NAMALWA (cell line): ENCODE measurements at regions not wholly inside any gene's neighbourhood (a gene's known extent, or its start where the extent isn't known, plus 50 kb on each side); places are given as distances from the start of the nearest gene placed in this dataset.

Source experiments
- DNase-seq: peaks from one replicate; pipeline ENCODE4 v3.0.0-alpha.2; 2015; ENCODE audit warnings: low spot score

DNA sequence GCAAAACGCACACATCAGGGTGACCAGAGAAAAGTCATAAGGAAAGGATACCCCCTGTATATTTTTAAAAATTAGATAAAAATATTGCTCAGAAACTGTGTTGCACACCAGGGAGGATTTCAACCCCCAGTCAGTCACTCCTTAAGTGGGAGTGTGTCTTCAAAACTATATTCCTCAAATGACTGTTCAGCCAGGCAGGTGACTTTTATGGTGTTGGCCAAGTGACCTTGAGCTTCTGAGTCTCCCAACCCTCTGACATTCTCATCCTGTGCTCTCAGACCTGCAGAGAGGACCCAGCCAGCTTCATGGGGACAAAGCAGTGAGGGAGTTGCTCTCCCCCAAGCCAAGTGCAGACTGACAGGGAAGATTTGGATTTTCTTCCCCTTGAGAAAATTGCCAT is 311.9 kb upstream of the JARID2 start:
- DNase-seq: no peak

DNA sequence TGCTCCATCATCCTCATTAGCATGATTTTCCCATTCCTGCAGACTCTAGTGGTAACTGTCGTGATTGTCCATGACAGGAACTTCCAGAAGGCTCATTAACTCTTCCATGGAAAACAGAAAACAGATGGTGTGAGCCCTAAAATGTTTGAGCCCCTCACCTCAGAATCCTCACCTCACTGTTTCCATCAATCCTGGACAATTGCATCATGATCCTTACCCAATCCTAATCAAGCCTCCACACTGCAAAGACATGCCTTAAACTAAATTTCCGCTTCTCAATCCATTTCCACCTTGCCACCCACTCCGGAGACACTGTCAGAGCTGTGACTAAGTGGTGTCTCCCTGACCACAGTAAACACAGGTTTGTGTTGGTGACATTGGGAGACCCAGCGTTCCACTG is 311.0 kb upstream of the JARID2 start:
- no peak for DNase-seq

DNA sequence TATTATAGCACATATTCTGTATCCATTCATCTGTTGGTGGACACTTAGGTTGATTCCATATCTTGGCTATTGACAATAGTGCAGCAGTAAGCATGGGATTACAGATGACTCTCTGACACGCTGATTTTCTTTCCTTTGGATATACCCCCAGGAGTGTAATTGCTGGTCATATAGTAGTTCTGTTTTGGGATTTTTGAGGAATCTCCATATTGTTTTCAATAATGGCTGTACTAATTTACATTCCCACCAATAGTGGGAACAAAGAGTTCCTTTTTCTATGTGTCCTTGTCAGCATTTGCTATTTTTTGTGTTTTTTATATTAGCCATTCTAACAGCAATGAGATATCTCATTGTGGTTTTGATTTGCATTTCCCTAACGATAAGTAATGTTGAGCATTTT is 309.0 kb upstream of the JARID2 start:
- DNase-seq: no peak

DNA sequence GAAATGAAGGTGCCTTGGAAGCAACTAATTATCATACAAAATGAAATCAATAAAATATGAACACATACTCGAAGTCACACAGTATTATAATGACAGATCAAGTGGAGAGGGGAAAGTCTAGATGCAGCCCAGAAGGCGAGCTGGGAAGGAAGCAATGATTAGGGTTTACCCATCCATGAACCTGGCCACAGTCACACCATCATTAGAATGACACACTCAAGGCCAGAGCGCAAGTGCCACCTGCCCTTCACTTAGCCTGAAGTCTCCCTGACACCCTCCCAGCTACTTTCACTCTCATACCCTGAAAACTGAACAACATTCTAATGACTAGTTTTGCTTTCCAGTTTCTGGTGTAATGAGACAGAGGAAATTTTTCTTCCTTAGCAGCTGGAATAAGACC is 302.8 kb upstream of the JARID2 start:
- DNase-seq: no peak

DNA sequence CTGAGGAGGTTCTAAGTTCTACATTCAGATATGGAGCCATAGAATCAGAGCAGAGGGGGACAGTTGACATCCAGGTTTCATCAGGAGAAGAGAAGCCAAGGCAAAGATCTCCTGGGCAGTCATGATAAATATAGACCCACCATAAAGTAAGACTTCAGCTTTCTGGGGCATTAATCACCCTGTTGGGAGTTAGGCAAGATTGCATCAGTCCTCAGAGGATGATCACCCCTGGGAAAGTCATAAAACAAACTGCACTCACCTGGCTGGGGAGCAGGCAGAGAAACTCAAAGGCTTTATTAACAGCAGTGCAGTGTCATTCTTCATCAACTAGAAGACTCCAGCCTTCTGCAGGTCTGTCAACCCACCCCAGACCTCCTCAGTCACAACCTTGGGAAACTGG is 301.3 kb upstream of the JARID2 start:
- no peak for DNase-seq

DNA sequence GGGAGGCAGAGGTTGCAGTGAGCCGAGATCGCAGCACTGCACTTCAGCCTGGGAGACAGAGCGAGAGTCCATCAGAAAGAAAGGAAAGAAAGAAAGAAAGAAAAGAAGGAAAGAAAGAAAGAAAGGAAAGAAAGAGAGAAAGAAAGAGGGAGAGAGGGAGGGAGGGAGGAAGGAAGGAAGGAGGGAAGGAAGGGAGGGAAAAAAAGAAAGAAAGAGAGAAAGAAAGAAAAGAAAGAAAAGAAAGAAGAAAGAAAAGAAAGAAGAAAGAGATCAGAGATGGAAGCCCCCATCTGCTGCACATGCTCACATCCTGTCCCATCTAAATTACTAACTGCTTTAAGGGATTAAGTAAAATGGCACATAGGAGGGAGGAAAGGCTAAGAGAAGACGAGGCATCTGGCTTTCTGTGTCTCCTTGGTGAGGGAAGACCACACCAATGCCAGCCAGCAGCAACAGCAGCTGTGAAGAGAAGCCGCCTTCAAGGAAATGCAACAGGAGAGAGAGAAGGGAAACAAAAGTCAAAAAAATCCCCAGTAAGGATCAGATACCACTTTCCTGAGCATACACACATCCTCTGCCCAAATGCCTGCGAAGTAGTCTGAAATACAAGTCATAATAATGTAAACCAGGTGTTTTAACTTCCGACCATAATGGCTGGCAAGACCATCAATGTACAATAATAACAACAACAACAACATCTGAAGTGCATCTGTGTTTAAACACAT is 300.2 kb upstream of the JARID2 start:
- DNase-seq: no peak

DNA sequence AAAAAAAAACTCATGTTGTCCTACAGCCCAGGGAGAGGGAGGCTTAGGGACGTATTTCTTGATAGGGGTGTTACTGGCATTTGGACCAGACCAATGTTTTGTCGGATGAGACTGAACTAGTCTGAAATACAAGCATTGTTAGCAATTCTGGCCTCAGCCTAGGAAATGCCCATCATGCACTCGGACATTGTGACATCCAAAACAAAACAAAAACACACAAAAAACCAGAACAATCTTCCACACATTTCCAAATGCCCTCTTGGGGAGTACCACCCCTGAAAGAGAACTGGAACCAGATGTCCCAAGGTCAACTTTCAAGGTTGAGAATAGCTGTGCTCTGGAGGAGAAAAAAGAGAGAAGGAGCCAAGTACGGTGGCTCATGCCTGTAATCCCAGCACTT is 299.1 kb upstream of the JARID2 start:
- no peak for DNase-seq

DNA sequence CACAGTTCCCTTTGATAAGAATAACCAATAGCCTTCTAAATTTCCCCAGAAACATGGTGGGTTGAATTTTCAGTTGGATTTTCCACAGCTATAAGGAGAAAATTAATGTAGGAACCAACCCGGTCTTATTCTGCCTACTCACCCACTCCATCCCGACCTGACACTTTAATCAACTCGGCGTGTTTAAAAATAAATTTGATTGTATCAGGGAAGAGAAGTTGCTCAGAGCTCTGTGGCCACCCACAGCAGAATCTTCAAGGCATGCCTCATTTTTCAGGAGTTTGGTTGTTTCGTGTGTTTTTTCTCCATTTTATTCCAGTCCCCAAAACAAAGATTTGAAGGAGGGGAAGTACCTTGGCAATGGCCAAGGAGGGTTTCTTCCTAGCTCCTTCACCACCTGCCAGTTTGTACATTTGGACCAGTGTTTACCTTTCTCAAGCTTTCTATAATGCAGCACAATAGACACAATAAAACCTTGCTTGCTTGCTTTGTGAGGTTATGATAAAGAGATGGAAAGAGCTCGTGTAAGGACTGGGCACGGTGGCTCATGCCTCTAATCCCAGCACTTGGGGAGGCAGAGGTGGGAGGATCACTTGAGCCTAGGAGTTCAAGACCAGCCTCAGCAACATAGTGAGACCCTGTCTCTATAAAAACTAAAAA is 297.2 kb upstream of the JARID2 start:
- DNase-seq: no peak

DNA sequence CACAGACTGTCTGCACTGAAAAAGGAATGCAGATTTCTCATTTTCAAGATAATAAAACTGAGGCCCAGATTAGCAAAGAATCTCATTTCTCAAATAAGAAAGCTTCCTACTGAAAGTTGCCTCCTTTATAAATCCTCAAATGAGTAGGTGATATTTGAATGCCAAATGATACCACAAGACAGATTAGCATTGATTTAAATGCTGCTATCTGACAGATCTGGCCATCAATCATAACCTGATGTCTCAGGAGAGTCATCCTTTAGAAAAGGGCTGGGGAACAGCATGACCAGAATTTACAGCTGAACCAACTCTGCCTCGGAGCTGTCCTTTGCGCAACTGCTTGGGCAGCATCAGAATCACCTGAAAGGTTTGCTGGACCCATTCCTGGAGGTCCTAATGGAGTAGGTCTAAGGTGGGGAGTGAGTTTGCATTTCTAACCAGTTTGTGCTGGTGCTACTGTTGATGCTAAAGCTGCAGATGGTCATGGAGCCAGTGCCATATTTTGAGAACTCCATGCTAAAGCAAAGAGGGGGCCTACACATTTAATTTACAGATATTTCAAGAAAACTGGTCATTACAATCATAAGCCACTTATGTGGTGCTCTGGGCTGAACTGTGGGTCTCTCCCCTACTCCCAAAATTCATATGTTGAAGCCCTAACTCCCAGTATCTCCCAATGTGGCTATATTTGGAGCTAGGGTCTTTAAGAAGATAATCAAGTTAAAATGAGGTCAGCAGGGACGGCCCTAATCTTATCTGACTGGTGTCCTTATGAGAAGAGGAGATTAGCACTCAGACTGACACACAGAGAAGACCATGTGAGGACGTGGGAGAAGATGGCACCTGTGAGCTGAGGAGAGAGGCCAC is 295.5 kb upstream of the JARID2 start:
- DNase-seq: no peak

DNA sequence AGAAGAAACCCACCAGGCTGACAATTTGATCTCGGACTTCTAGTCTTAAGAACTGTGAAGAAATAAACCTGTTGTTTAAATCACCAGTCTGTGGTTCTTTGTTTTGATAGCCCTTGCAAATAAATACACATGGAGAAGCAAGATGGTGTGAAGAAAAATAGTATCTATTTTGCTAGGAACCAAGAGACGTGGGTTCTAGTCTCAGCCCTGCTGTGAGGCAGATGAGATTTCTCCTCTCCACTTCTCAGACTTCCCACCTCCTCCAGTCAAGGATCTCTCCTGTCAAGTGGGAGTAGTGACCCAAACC is 294.9 kb upstream of the JARID2 start:
- DNase-seq: no peak

DNA sequence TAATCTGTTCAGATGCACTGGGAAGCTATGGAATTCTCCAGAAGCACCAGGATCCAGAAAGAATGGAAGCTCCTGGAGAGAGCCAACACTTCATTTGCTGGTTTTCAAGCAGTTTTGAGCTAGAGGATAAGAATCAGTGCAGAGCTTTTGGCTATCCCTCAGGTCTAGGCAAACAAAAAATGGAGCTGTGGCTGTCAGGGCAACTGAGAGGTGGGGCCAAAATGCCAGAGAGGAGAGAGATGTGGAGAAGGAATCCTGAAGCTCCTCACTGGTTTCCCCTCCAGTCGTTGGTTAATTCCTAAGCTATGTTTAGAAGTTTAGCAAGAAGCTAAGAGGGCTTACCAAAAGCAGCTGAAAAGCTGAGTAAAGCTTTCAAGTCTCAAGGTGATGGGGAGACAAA is 294.2 kb upstream of the JARID2 start:
- DNase-seq: no peak

DNA sequence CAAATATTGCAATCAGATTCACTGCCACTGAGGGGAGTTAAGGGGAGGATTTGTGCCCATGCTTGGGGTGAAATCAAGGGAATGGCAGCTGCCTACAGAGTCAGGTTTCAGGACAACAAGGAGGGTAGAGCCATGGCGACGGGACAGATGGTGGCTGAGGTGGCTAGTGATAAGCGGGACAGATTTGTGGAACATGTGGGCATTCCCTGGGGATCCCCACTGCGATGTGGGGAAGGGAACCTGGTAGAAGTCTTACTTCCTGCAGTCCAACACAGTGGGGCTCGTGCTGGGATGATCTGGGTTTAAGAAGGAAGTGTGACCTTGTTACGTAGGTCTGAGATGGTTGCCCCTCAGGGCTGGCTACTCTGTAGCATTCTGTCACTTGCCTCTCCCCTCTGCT is 292.0 kb upstream of the JARID2 start:
- DNase-seq: no peak

DNA sequence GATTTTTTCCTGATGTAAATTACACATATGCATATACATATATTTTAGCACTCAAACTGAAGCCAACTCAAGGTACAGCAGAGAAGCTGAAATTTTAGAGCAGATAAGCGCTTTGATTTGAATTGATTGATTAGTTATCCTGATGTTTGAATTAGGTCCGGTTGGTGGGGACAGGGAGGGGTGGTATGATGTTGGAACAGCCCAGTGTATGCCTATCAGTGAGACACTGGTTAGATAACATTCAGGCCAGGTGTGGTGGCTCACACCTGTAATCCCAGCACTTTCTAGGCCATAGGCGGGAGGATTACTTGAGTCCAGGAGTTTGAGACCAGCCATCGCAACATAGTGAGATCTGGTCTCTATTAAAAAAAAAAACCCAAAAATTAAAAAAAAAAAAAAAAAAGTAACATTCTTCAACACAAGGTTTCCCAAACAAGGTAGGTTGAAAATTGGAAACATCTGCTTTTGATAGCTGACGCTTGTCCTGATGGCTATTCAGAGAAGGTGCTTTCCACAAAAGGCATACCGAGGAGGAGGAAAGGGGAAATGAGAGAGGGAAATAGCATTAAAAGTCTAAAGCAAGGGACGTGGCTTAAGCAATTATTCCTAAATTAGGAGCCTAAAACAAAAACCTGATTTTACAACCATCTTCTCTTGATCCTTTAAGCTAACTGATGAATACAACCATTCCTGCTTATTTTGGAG is 288.4 kb upstream of the JARID2 start:
- no peak for DNase-seq

DNA sequence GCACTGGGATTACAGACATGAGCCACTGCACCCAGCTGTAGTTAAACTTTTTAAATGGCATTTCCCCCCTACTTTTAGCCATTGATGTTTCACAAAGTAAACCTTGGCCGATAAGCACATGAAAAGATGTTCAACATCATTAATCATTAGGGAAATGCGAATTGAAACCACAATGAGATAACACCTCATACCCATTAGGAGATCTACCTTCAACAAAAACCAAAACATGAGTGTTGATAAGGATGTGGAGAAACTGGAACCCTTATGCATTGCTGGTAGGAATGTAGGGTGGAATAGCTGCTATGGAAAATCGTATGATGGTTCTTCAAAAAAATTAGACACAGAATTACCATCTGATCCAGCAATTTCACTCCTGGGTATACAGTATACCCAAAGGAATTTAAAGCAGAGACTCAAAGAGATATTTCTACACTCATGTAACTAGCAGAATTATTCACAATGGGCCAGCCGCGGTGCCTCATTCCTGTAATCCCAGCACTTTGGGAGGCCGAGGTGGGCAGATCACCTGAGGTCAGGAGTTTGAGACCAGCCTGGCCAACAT is 286.5 kb upstream of the JARID2 start:
- DNase-seq: no peak

DNA sequence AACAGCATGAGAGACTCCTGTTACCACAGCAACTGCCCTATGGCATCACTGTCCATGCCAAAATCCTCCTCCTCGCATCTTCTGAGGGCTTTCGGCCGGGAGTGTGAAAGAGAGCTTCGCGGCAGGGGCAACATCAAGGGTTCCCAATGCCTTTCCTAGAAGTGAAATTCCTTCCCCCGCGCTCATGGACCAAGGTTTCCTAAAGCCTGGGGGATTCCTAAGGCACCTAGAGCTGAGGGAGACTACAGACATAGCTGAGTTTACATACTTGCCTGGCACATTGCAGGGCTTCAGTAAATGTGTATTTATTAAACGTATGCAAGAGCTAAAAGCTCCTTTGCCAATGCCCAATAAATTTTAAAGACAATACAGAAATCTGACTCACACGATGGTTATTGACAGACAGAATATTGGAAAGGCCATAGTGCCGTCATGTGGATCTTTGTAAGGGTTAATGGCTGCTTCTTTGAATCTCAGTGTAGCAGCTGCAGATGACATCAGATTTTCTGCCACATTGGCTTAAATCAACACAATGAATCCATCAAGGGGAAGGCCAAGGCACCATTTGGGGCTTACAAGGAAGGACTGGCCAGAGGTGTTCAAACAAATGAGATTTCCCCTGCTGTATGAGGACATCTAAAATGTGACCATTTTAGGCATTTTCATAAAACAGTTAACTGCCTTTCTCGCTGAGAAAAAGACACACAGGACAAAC is 281.2 kb upstream of the JARID2 start:
- no peak for DNase-seq

DNA sequence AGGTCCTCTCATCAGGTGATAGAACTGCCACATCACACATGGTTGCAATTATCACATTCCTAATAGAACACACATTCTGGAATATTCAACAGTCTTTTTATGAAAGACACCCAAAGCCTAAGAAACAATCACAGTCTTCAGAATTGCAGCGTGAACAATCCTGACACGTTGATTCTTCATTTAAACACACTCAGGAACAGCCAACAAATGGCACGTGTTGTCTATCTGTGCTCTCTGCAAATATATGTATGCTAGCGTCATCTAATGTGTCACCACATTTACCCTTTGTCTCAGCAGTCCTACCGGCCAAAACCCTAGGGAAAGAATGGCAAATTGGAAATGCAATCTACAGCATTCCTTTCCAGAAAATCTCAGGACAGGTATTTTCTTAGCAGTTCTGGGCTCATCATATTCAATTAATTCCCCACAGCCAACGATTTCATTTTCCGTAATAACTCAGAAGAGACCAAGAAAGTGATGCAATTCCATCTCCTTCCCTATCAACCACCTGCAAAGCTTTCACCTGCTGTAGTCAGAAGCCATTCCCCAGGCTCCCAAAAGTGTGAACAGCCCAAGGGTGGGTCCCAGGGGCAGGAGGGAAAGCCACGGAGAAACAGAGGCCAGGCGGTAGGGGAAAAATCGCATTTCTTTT is 280.3 kb upstream of the JARID2 start:
- no peak for DNase-seq

DNA sequence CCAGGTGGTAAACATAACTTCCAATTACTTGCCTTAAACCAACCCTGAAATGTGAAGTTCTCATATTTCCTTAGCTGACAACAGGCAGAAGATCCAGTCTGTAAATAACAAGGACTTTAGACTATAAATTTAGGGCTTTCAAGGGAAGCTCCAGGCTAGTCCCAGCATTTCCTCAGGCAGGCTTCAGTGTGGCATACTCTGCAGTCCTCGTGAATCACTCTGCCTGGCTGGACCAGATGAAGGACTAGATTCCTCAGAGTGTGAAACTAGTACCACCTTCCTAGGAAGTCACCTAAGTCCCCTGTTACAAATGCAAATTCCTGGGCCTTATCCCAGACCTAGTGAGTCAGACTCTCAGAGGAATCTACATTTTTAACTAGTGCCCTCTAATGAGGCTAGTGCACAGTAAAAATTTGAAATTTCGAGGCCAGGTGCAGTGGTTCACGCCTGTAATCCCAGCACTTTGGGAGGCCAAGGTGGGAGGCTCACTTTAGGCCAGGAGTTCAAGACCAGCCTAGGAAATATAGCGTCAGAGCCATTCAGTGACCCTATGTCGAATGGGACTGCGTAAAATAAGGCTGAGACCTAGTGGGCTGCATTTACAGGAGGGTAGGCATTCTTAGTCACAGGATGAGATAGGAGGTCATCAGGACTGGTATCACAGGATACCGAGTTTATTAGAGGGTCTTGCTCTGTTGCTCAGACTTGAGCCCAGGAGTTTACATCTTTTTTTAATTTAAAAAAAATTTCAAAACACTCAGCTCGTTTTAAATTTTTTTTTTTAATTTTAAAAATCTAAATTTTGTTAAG is 279.6 kb upstream of the JARID2 start:
- no peak for DNase-seq

DNA sequence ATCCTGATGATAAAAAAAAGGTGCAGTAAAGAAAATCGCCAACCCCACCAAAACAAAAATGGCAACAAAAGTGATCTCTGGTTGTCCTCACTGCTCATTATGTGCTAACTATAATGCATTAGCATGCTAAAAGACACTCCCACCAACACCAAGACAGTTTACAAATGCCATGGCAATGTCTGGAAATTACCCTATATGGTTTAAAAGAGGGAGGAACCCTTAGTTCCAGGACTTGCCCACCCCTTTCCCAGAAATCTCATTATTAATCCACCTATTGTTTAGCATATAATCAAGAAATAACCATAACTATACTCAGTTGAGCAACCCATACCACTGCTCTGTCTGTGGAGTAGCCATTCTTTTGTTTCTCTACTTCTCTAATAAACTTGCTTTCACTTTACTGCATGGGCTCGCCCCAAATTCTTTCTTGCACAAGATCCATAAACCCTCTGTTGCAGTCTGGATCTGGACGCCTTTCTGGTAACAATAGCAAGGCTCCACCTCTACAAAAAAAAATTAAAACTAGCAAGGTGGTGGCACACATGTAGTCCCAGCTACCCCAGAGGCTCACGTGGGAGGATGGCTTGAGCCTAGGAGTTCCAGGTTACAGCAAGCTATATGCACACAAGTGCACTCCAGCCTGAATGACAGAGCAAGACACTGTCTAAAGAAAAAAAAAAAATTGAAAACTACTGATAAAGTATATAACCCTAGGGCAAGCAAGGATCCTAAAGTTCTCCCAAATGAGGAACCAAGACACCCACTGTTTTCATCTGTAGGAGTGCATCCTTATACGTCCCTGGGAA is 278.8 kb upstream of the JARID2 start:
- DNase-seq: no peak

DNA sequence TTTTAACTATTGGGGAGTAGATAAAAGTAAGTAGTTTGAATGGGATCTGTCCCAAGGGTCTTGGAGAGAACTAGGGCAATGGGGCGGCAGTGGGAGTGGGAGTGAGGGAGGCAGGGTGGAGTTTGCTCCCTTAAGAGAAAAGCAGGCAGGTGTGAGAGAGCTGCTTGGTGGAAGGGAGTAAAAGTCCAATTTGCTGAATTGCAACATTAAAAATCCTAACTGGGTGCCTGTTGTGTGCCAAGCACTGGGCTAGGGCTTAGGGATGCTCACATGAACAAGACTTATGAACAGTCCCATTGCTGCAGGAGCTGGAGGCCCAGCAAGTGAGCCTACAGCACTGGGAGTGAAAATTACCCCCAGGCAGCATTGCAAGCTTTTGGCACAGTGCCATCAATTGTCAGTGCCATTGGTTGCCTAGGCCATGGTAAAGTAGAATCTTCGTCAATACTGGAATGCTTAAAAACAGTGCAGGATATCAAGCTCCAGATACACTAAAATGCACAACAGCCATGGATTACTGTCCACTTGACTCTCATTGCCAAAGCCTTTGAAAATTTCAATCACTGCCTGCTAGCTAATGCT is 277.7 kb upstream of the JARID2 start:
- no peak for DNase-seq
